Gastroesophageal sphincter (tissue), 4 donors: ENCODE measurements at regions not wholly inside any gene's neighbourhood (a gene's known extent, or its start where the extent isn't known, plus 50 kb on each side); places are given as distances from the start of the nearest gene placed in this dataset.

Experiments
- ATAC-seq: fragments of 150-250 bp; one replicate; pipeline ENCODE4 v1.9.1; 2016; ENCODE audit warnings: mild to moderate bottlenecking, moderate library complexity
- H3K27ac ChIP-seq, 4 donors: fragments of 200-600 bp; sonication (generic) in 3 of 4; 1 replicate in 3 of 4; 2 replicates in 1 of 4; pipeline ENCODE4 v1.5.1; 2016 to 2019
- H3K27me3 ChIP-seq: fragments of 200-600 bp; sonication (generic); one replicate; pipeline ENCODE4 v1.5.1; 2019
- H3K36me3 ChIP-seq, 2 donors: fragments of 200-600 bp; sonication (generic); one replicate each; pipeline ENCODE4 v1.5.1; 2019; ENCODE audit warnings: control low read depth in 1 of 2
- H3K4me1 ChIP-seq, 3 donors: fragments of 200-600 bp; sonication (generic); 1 replicate in 2 of 3; 2 replicates in 1 of 3; pipeline ENCODE4 v1.5.1; 2016 to 2019; ENCODE audit warnings: control low read depth in 2 of 3
- H3K4me3 ChIP-seq, 2 donors: fragments of 200-600 bp; sonication (generic); one replicate each; pipeline ENCODE4 v1.5.1; 2019; ENCODE audit warnings: mild to moderate bottlenecking in 1 of 2, moderate library complexity in 1 of 2
- H3K9me3 ChIP-seq, 3 donors: fragments of 200-600 bp; sonication (generic); one replicate each; pipeline ENCODE4 v1.5.1; 2017 to 2019; ENCODE audit warnings: control low read depth in 2 of 3
- CTCF ChIP-seq, 4 experiments: fragments of 200-600 bp in 2 of 4; fragments of 450-650 bp in 2 of 4; sonication (generic) in 1 of 4; IDR thresholded peaks; one replicate each; pipeline ENCODE4 v1.5.1; 2017 to 2019; ENCODE audit warnings: antibody characterized with exemption in 4 of 4, mild to moderate bottlenecking in 2 of 4, moderate library complexity in 2 of 4
- EP300 ChIP-seq: sonication (generic); formaldehyde crosslinking; IDR thresholded peaks from one replicate; pipeline ENCODE4 v1.6.1; 2017; ENCODE audit warnings: antibody characterized with exemption, mild to moderate bottlenecking
- POLR2A ChIP-seq, 2 donors: fragments of 450-650 bp; IDR thresholded peaks; one replicate each; pipeline ENCODE4 v1.6.1; 2017; ENCODE audit warnings: antibody characterized with exemption in 2 of 2, mild to moderate bottlenecking in 2 of 2, moderate library complexity in 1 of 2
- POLR2AphosphoS5 ChIP-seq: sonication (generic); formaldehyde crosslinking; IDR thresholded peaks from one replicate; pipeline ENCODE4 v1.6.1; 2017; ENCODE audit warnings: antibody characterized with exemption
- WGBS, 2 donors: methylation state at CpG; one replicate each; pipeline ENCODE4 v1.1.5; 2018; ENCODE audit warnings: low coverage in 1 of 2; 5-methylcytosine and 5-hydroxymethylcytosine counted together

GRCh38 chr10:117796130-117796745 lies 250.5 kb downstream of the RAB11FIP2 start:
- WGBS, 2 donors, result 27 to 65% methylated on average over 4 to 10 of the region's 11 CpGs
- Histone ChIP-seq H3K36me3 (no peaks in the 10 kb centered on the region), H3K27me3 (peaks cover 16% of the 10 kb centered on the region), H3K9me3 (no peaks in the 10 kb centered on the region), H3K27ac (no peak overlapping the region), H3K4me1 (no peaks in the 10 kb centered on the region), H3K4me3 (no peak overlapping the region)
- no peak for ATAC-seq
- TF ChIP-seq POLR2A (IDR thresholded peaks at IDR 0.05) (no peak), EP300 (no peak), CTCF (IDR thresholded peaks at IDR 0.05) (no peak), POLR2AphosphoS5 (no peak)

GRCh38 chr10:117797296-117797695 lies 249.4 kb downstream of the RAB11FIP2 start:
- Histone ChIP-seq H3K27me3 (peaks cover 16% of the 10 kb centered on the region), H3K9me3 (no peaks in the 10 kb centered on the region), H3K4me3 (no peak overlapping the region), H3K27ac (no peak overlapping the region), H3K36me3 (no peaks in the 10 kb centered on the region), H3K4me1 (no peaks in the 10 kb centered on the region)
- no peak for ATAC-seq
- no peak for TF ChIP-seq POLR2AphosphoS5
- TF ChIP-seq POLR2A (IDR thresholded peaks at IDR 0.05), result no peak
- no peak for TF ChIP-seq CTCF (IDR thresholded peaks at IDR 0.05)
- no peak for TF ChIP-seq EP300
- WGBS, 2 donors, result 77 to 82% methylated on average over 4 to 10 of the region's 10 CpGs

GRCh38 chr10:117801691-117802090 lies 245.1 kb downstream of the RAB11FIP2 start:
- no peak overlapping the region for H3K4me3 ChIP-seq
- no peak for ATAC-seq
- no peaks in the 10 kb centered on the region for H3K9me3 ChIP-seq
- 40 to 60% methylated on average over 1 to 6 of the region's 7 CpGs for WGBS, 2 donors
- H3K4me1 ChIP-seq, result no peaks in the 10 kb centered on the region
- H3K36me3 ChIP-seq, result no peaks in the 10 kb centered on the region
- peaks cover 7% of the 10 kb centered on the region for H3K27me3 ChIP-seq
- no peak overlapping the region for H3K27ac ChIP-seq
- TF ChIP-seq POLR2AphosphoS5 (no peak), CTCF (IDR thresholded peaks at IDR 0.05) (no peak), POLR2A (IDR thresholded peaks at IDR 0.05) (no peak), EP300 (no peak)

GRCh38 chr10:117804470-117805011 lies 242.2 kb downstream of the RAB11FIP2 start:
- no peaks in the 10 kb centered on the region for H3K9me3 ChIP-seq
- no peak for TF ChIP-seq POLR2A (IDR thresholded peaks at IDR 0.05)
- no peak for TF ChIP-seq POLR2AphosphoS5
- TF ChIP-seq EP300, result no peak
- TF ChIP-seq CTCF (IDR thresholded peaks at IDR 0.05), result no peak
- ATAC-seq, result no peak
- 74 to 85% methylated on average over 8 of the region's 13 CpGs for WGBS, 2 donors
- peaks cover 0 to 3% (median 0%) of the 10 kb centered on the region in 3 donors for H3K4me1 ChIP-seq
- no peak overlapping the region for H3K4me3 ChIP-seq
- no peaks in the 10 kb centered on the region for H3K36me3 ChIP-seq
- H3K27ac ChIP-seq, result no peak overlapping the region
- no peaks in the 10 kb centered on the region for H3K27me3 ChIP-seq

GRCh38 chr10:117805139-117805538 lies 241.6 kb downstream of the RAB11FIP2 start:
- Histone ChIP-seq H3K27ac (no peak overlapping the region), H3K4me1 (peaks cover 0 to 3% (median 0%) of the 10 kb centered on the region in 3 donors), H3K36me3 (no peaks in the 10 kb centered on the region), H3K27me3 (no peaks in the 10 kb centered on the region), H3K4me3 (no peak overlapping the region), H3K9me3 (peaks cover 0 to 1% (median 0%) of the 10 kb centered on the region in 3 donors)
- 40 to 50% methylated on average over 1 to 3 of the region's 13 CpGs for WGBS, 2 donors
- TF ChIP-seq EP300 (no peak), POLR2A (IDR thresholded peaks at IDR 0.05) (no peak), CTCF (IDR thresholded peaks at IDR 0.05) (no peak), POLR2AphosphoS5 (no peak)
- no peak for ATAC-seq
